NCI-H524 (cell line): ENCODE measurements at regions not wholly inside any gene's neighbourhood (a gene's known extent, or its start where the extent isn't known, plus 50 kb on each side); places are given as distances from the start of the nearest gene placed in this dataset.

Experiments used
- DNase-seq, 2 experiments: peaks; one replicate each; lab custom pipeline; 2025; lab: John Stamatoyannopoulos, UW

DNA sequence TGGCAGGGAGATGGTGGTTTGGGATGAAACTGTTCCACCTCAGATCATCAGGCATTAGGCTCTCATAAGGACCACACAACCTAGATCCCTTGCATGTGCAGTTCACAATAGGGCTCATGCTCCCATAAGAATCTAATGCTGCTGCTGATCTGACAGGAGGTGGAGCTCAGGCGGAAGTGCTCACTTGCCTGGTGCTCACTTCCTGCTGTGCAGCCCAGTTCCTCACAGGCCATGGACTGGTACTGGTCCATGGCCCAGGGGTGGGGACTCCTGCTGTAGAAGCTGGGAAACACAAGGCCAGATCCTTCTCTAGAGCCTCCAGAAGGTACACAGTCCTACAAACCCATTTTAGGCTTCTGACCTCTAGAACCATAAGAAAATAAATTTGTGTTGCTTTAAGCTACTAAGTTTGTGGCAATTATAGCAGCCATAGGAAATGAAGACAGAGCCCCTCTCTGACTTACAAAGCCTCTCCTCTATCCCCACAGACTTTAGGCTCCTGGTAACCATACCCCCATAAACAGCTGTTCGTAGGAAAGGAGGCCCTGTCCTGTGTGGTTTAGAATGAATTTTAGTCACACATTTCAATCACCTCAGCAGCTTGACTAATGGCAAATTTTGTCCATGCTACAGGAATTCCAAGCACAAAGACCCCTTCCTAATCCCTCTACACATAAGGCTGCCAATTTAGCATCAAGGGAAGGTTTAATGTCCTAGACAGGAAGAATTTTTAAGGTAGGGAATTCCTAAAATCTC, 206.1 kb upstream of the PHYHIPL start:
- DNase-seq, result no peak

DNA sequence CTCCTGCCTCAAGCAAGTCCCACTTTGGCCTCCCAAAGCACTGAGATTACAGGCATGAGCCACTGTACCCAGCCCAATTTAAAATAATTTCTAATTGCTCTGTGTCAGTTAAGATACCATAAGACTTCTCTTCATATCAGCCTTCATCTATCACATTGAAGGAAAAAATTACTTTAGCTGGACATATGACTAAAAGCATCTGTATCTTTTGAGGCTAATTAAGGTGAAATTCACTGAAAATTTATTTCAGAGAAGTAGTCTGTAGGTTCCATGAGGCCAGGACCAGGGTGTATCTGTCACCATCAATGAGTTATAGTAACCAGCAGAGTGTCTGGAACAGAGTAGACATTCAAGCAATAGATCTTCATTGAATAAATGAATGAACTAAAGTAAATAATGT, 205.2 kb upstream of the PHYHIPL start:
- no peak for DNase-seq

DNA sequence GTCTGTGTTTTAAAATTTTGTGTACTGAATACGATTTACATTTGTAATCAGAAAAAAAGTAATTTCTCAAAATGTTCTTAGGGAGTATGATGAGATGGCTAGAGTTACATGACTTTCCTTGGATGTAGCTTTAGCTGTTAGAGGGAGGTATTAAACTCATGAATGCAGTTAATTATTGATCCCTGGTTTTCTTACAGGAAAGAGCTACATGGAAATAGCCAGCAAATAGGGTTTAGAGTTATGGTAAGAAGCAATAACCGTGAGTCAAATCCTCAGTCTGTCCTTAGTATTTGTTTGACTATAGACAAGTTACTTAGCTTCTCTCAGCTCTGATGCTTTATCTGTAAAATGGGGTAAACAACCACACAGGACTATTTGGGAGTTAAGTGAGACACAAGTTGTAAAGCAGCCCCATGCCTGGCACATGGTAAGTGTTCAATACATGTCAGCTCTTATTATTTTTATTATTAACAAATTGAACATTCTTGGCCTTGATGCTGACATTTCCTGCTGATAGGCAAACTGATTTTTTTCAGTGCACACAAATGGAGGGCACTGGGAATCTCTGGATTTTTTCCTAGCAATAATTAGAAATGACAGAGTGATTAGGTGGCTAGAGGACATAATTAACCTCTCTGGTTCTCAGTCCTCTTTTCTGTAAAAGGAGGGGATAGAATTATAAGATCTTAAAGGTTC, 204.5 kb upstream of the PHYHIPL start:
- no peak for DNase-seq

DNA sequence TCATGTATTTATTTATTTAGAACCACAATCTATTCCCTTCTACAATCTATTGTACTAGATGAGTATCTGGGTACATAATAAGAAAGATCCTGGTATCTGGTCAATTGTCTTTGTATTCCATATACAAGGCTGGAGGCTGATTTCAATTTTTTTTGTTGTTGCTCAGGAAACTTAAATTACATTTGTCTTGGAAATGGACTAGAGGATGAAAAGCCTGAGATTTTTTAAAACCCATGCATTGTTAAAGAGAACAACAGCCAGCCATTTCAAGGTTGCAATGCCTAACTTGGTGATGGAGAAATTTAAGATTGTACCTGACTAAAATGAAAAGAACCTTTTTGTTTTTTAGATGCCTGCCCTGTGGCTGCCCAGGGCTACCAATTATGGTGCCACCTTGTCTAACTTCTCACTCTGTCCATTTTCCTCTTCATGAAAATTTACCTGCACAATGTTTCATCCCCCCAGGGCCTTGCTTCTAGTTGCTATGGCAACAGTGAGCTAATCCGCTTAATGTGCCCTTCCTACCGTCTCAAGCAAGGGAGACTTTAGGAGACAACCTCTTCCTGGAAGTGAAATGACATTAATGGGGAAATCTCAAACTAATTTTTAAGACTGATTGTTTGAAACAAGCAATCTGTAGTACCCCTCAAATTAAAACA, 203.7 kb upstream of the PHYHIPL start:
- DNase-seq, result peak; percentile 18 to 41

DNA sequence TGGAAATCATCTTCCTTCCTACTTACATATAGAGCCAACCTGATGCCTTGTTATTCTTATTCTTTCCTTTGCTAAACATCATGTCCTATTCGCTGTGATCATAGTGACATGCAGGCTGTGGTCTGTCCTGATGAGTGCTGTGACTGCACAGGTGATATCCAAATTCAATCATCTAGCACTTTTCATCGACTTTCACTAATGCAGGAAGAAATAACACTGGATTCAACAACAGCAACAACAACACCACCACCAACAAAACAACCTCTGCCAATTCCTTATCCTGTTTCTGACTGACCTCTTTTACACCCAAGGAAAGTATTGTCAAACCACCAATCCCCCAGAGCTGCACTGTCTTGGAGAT, 203.2 kb upstream of the PHYHIPL start:
- DNase-seq, result no peak

DNA sequence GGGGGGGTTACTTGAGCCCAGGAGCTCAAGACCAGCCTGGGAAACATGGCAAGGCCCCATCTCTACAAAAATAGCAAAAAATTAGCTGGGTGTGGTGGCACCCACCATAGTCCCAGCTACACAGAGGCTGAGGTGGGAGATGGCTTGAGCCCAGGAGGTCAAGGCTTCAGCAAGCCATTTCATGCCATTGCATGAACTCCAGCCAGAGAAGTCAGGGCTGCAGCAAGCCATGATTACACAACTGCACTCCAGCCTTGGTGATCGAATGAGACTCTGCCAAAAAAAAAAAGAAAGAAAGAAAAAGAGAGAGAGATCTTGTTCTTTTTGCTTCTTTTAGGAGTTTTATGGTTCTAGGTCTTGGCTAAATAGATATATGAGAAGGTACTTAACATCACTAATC, 200.2 kb upstream of the PHYHIPL start:
- DNase-seq, result no peak

DNA sequence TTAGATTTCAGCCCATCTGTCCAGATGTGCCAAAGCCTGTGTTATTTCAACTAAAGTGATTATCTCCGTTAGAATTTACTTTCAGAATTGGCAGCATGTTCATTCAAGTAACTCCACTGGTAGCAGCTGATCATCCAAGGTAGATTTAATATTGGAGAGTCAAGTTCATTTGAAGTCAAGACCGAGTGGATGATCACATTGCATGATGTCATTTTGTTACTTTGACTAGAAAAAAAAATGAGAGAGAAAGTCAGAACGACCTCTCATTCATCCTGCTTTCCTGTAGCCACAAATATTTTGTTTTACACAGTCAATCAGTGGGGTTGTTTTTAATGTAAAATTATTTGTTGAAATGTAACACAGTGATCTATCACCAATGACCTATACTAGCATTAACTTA, 196.7 kb upstream of the PHYHIPL start:
- DNase-seq, result no peak

DNA sequence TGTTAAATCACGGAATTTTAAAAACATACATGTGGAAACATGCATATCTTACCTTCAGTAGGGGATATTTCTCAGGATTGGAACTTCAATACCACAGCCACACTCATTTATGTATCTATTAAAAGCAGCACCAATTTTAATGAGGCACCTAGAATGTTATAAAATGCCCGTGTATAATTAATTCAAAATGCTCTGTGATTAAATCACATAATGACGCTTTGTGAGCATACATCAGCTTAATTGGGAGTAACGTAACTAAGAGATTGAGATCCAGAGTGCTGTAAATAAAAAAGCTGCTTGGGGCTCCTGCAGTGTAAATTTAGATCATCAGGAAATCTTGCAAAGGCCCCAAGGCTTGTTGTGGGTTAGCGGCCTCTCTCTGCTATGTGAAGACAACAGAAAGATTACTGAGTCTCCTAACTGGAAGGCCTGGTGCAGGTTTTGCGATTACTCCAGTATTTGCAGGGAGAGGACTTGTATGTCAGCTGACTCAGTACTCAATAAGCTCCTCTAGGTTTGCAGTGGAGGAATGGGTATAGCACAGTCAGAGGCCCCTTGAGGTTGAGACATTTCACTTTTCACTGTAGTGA, 195.5 kb upstream of the PHYHIPL start:
- no peak for DNase-seq

DNA sequence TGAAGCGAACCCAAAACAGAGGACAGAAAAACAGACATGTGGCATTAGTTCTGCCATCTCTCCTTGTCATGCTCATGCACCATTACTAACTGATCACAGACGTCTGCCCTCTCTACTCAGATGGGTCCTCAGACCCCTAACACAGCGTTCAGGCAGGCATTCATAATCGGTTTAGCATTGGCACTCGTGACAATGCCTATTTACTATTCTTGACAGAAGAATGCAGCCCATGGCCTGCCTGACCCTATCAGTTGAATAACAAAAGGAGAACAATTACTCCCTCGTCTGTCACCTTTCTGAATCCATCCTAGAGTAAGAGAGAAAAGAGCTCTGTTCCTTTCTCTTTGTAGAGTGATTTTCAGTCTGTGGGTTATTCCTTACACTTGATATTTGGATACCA, 194.6 kb upstream of the PHYHIPL start:
- DNase-seq, result no peak

DNA sequence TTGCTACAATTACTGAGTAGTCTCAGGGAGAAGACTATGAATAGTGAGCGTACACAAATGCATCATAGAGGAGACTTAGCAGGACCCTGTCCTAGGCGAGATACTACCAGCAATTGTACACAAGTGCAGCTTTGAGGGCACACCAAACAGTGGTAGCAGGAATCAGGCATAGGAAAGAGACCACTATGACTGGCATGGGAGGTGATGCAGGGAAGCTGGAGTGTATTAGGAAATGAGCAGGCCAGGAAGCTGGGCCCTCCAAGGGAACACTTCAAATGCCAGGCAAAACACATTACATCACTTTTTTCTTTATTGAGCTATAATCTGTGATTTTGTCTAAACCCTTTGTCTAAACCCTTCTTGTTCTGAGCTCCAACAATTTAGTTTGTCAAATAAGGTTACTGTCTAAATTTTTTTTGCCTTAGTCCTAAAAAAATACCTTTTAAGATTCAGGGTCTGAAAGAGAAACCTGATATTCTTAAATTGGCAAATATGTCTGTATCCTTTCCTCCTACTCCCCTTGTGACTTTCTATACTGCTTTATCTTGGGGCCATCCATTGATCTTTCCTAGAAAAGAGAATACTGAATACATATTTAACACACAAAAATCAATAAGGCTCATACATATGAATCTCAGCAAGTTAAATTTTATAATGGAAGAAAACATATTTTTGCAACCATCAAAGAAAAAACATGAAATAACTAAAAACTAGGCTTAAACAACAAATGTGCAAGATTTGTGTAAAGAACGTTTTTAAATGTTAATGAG, 193.8 kb upstream of the PHYHIPL start:
- DNase-seq, result no peak

DNA sequence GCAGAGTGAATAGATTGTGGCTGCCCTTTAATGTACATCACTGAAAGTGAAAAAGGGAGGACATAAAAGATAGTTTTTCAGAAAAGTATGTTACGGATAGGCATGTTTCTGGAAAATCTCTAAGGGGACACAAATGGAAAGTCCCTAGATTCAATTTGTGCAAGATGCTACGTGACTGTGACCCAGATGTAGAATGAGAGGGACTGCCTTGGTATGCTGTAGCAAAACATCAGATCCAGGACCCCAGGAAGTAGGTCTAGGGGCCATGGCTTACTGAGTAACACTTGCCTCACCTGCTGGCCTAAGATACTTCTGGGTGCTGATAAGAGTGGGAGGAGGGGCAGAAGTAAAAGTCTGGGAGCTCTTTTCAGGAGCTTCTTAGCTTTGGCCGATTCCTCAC, 191.2 kb upstream of the PHYHIPL start:
- DNase-seq, result no peak

DNA sequence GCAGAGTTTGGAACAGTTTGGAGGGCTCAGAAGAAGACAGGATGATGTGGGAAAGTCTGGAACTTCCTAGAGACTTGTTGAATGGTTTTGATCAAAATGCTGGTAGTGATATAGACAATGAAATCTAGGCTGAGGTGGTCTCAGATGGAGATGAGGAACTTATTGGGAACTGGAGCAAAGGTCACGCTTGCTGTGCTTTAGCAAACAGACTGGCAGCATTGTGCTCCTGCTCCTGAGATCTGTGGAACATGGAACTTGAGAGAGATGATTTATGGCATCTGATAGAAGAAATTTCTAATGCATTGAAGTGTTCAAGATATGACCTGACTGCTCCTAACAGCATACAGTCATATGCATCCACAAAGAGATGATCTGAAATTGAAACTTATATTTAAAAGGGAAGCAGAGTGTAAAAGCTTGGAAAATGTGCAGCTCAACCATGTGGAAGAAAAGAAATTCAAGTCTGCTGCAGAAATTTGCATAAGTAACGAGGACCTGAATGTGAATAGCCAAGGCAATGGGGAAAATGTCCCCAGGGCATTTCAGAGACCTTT, 186.9 kb upstream of the PHYHIPL start:
- no peak for DNase-seq

DNA sequence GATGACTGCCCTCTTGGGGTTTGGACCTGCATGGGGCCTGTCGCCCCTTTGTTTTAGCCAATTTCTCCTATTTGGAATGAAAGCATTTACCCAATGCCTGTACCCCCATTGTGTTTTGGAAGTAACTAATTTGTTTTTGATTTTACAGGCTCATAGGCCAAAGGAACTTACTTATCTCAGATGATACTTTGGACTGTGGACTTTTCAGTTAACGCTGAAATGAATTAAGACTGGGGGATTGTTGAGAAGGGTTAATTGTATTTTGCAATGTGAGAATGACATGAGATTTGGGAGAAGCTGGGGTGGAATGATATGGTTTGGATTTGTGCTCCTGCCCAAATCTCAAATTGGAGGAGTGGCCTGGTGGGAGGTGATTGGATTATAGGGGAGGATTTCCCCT, 185.8 kb upstream of the PHYHIPL start:
- no peak for DNase-seq

DNA sequence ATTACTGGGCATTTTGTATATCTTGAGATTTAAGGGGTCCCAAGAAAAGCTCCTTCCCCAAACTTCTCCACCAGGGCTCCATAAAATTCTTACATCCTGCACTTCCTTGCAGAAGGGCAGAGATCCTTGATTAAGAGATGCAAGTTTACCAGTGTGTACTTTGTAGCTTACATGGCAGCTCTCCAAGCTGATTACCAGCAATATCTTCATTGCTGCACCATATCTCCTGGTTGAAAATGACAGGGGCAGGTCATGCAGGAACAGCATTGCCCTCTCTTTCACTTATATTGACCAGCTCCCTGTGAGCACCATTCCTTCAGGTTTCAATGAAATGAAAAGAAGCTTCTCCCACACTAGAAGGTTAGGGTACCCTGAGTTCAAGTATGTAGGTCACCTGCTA, 184.6 kb upstream of the PHYHIPL start:
- DNase-seq, result no peak

DNA sequence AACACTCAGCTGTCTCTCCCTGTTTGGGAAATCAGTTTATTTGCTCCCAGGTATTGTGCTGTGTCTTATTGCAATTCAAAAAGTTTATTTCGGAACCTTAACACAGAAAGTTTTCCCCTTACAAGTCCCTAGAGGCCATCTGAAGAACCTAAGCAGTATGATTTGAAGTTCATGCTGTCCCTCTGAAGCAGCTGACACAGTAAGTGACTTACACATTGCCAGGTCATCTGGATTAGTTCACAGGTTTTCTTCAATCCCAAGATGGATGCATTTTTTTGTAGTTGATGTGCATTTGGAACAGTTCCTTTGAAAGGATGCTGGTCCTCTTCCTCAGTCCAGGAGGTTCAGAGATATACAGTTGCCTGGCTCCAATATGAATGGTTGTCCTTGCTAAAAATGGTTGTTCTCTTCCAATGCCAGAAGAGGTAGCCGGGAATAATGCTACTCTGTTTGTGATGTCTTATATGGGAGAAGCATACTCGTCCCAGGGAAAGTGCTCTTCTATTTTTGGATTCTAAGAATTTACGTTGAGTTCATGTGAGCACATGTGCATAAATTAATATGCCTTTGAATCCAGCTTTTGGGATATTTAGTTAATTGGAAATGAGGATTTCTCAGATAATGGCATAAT, 183.5 kb upstream of the PHYHIPL start:
- no peak for DNase-seq

DNA sequence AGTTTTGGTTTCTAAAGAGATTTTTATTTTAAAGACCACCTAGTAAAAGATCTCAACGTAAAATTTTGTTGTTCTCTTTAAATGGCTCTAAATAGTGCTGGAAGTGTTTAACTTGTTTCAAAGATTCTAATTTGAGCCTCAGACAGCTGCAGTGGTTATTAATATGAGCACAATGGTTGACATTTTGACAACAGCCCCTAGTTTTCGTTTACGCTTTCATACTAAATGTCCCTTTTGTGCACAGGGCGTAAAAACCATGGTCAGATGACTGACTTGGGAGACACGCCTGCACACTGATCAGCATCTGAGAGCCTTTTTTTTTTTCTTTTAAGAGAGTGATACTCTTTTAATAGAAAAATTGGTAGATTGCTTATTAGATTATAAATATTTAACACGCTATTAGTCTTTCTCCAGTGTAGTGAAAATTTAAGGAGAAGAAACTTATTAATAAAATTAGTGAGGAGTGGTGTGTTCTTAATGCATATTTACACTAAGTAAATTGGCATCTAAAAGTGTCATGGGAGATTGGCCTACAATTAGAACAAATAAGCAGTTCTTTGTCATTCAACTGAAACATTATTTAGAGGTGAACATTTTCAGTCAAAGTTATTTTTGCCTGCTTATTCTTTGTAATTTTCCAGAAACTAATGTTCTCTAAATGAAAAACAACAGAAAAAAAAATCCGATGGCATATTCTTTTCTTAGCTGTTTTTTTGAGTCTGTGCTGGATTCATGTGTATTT, 182.8 kb upstream of the PHYHIPL start:
- no peak for DNase-seq

DNA sequence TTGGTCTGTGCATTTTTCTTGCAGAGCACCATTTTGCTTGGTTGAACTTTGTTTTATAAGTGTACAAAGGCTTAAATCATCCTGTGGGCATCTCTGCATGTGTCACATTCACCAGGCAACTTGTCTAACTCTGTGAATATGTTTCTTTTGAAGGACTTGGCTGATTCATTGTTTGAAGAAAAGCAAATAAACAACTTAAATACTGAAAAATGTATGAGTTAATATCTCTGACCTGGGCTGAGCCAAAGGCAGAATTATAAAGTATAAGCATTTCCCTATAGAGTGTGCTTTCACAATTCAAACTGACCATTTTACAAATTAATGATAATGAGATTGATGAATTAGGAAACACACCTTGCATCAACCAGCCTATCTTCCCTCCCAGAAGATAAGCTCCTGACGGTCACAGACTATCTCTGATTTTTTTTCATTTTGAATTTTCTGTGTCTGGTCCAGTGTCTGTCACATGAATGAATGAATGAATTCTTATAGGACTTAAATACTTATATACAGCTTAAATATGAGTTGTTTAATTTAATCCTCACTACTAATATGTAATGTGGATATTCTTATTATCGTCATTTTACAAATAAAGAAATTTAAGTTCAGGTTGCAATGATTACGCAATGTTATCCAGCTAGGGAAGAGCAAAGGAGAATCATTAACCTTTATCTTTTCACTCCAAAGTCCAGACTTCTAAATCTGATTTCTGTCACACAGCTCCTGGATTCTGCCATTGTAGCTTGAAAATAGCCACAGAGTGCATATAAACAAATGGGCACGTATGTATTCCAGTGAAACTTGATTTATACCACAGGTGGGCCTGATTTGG, 182.0 kb upstream of the PHYHIPL start:
- no peak for DNase-seq

DNA sequence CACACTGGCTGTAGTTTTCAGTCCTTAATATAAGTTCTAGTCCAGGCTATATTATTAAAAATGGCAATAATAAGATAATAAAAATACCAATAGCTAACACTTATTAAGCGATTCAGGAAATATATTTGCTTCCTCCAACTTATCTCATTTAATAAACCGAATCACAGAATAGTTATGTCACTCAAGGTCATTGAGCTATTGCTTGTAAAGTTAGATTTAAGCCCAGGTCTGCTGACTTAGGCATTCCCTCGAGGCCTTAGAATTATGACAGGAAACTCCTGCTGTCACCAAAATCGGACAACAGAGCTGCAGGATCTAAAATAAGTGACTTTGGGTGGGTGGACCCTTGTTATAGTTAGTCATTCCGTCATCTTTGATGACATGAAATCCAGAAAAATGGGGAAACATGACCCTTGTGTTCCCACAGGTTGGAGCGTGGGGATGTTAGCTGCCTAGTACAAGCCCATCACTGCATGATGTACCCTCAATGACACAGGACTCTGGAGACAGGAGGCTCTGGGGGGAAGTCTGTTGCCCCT, 181.3 kb upstream of the PHYHIPL start:
- DNase-seq, result no peak

DNA sequence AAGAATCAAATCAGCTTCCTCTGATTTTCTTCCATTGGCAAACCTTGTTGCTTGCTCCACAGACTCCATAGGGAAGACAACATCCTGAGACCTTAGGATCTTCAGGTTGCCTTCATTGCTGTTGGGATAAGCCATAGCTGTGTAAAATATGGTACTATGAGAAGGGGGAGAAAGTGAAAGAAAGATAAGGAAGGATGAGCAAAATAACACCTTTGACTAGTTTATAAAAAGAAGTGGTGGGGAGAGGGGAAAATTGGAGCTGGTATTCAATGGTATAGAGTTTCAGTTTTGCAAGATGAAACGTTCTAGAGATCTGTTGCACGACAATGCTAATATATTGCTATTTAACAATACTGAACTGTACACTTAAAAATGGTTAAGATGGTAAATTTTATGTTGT, 180.4 kb upstream of the PHYHIPL start:
- DNase-seq, result no peak

DNA sequence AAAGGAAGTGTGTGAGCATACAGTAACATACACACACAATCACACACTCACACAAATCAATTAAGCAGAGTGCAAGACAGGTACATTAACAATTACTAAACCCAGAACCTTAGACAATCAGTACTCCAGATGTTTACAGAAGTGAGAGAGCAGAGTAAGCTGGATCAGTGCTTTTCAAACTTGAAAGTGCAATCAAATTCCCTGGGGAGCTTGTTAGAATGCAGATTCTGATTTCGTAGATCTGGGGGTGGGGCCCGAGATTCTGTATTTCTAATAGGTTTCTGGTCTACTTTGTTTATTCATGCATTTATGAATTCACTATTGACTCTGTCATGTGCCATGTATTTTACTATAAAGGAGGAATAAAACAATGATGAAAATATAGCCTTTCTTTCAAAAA, 179.6 kb upstream of the PHYHIPL start:
- DNase-seq, result no peak
